Muscle layer of colon (tissue), 2 donors: ENCODE measurements at regions not wholly inside any gene's neighbourhood (a gene's known extent, or its start where the extent isn't known, plus 50 kb on each side); places are given as distances from the start of the nearest gene placed in this dataset.

ENCODE experiments used
- H3K27ac ChIP-seq: one replicate; pipeline ENCODE4 v1.7.0; 2013; ENCODE audit warnings: low read depth, mild to moderate bottlenecking, low read length, moderate library complexity
- H3K27me3 ChIP-seq, 2 donors: one replicate each; pipeline ENCODE4 v1.7.0; 2013; ENCODE audit warnings: low read length in 2 of 2, mild to moderate bottlenecking in 2 of 2; ENCODE audit not compliant: insufficient read depth in 2 of 2, control insufficient read depth in 1 of 2
- H3K36me3 ChIP-seq: one replicate; pipeline ENCODE4 v1.7.0; 2013; ENCODE audit warnings: mild to moderate bottlenecking, low read length; ENCODE audit not compliant: insufficient read depth
- H3K4me1 ChIP-seq: one replicate; pipeline ENCODE4 v1.7.0; 2013; ENCODE audit warnings: mild to moderate bottlenecking, low read length; ENCODE audit not compliant: insufficient read depth
- H3K4me3 ChIP-seq, 2 donors: one replicate each; pipeline ENCODE4 v1.7.0; 2013; ENCODE audit warnings: low read length in 2 of 2, low read depth in 1 of 2, mild to moderate bottlenecking in 1 of 2, moderate library complexity in 1 of 2
- H3K9ac ChIP-seq: one replicate; pipeline ENCODE4 v1.7.0; 2013; ENCODE audit warnings: low read length
- H3K9me3 ChIP-seq: one replicate; pipeline ENCODE4 v1.7.0; 2013; ENCODE audit warnings: mild to moderate bottlenecking, low read length
- donor health status: abdominal sarcoma.
- donor health status: Adenocarcinoma of cecum.

- no peak overlapping the region for H3K9ac ChIP-seq
- H3K27ac ChIP-seq, result no peak overlapping the region
- H3K4me3 ChIP-seq, result no peak overlapping the region
- no peaks in the 10 kb centered on the region for H3K4me1 ChIP-seq
- H3K9me3 ChIP-seq, result no peaks in the 10 kb centered on the region
- H3K36me3 ChIP-seq, result no peaks in the 10 kb centered on the region
- H3K27me3 ChIP-seq, result no peaks in the 10 kb centered on the region
Measured at GRCh38 chr4:104217526-104217925, 277.2 kb downstream of the CXXC4 start.

GRCh38 chr4:104211657-104212056 is 283.0 kb downstream of the CXXC4 start:
- H3K36me3 ChIP-seq, result no peaks in the 10 kb centered on the region
- H3K27me3 ChIP-seq, result no peaks in the 10 kb centered on the region
- H3K9me3 ChIP-seq, result no peaks in the 10 kb centered on the region
- no peak overlapping the region for H3K27ac ChIP-seq
- no peaks in the 10 kb centered on the region for H3K4me1 ChIP-seq
- no peak overlapping the region for H3K9ac ChIP-seq
- H3K4me3 ChIP-seq, result no peak overlapping the region

- Histone ChIP-seq H3K4me3 (no peak overlapping the region), H3K27ac (no peak overlapping the region), H3K36me3 (no peaks in the 10 kb centered on the region), H3K9me3 (no peaks in the 10 kb centered on the region), H3K4me1 (no peaks in the 10 kb centered on the region), H3K27me3 (no peaks in the 10 kb centered on the region), H3K9ac (no peak overlapping the region)
Measured at GRCh38 chr4:104210420-104210819, 284.3 kb downstream of the CXXC4 start.

- Histone ChIP-seq H3K36me3 (no peaks in the 10 kb centered on the region), H3K4me3 (no peak overlapping the region), H3K4me1 (no peaks in the 10 kb centered on the region), H3K9me3 (no peaks in the 10 kb centered on the region), H3K27me3 (no peaks in the 10 kb centered on the region), H3K9ac (no peak overlapping the region), H3K27ac (no peak overlapping the region)
Measured at GRCh38 chr4:104206784-104207183, 287.9 kb downstream of the CXXC4 start.

GRCh38 chr4:104205116-104205515 is 289.6 kb downstream of the CXXC4 start:
- Histone ChIP-seq H3K36me3 (no peaks in the 10 kb centered on the region), H3K9ac (no peak overlapping the region), H3K9me3 (no peaks in the 10 kb centered on the region), H3K27me3 (no peaks in the 10 kb centered on the region), H3K4me1 (no peaks in the 10 kb centered on the region), H3K4me3 (no peak overlapping the region), H3K27ac (no peak overlapping the region)

- Histone ChIP-seq H3K4me1 (peaks cover 3% of the 10 kb centered on the region), H3K9me3 (no peaks in the 10 kb centered on the region), H3K36me3 (no peaks in the 10 kb centered on the region), H3K27me3 (no peaks in the 10 kb centered on the region), H3K4me3 (no peak overlapping the region), H3K9ac (no peak overlapping the region), H3K27ac (no peak overlapping the region)
Measured at GRCh38 chr4:104188301-104188700, 306.4 kb downstream of the CXXC4 start.

GRCh38 chr4:104169437-104169836 is 325.3 kb downstream of the CXXC4 start:
- Histone ChIP-seq H3K9me3 (no peaks in the 10 kb centered on the region), H3K27ac (no peak overlapping the region)

GRCh38 chr4:104166749-104167148 is 327.9 kb downstream of the CXXC4 start:
- no peaks in the 10 kb centered on the region for H3K4me1 ChIP-seq
- no peaks in the 10 kb centered on the region for H3K36me3 ChIP-seq
- H3K27me3 ChIP-seq, result no peaks in the 10 kb centered on the region
- H3K27ac ChIP-seq, result no peak overlapping the region
- no peak overlapping the region for H3K9ac ChIP-seq
- H3K4me3 ChIP-seq, result no peak overlapping the region
- H3K9me3 ChIP-seq, result no peaks in the 10 kb centered on the region

More at GRCh38 chr4:104169437-104169836, 325.3 kb downstream of the CXXC4 start:
- Histone ChIP-seq H3K9ac (no peak overlapping the region), H3K4me1 (no peaks in the 10 kb centered on the region), H3K36me3 (no peaks in the 10 kb centered on the region), H3K27me3 (no peaks in the 10 kb centered on the region), H3K4me3 (no peak overlapping the region)

- Histone ChIP-seq H3K4me3 (no peak overlapping the region), H3K4me1 (no peaks in the 10 kb centered on the region), H3K9ac (no peak overlapping the region), H3K27me3 (no peaks in the 10 kb centered on the region), H3K27ac (no peak overlapping the region), H3K36me3 (no peaks in the 10 kb centered on the region), H3K9me3 (no peaks in the 10 kb centered on the region)
Measured at GRCh38 chr4:104163820-104164219, 330.9 kb downstream of the CXXC4 start.

GRCh38 chr4:104146048-104146447 is 348.6 kb downstream of the CXXC4 start:
- Histone ChIP-seq H3K4me3 (no peak overlapping the region), H3K9me3 (no peaks in the 10 kb centered on the region), H3K4me1 (no peaks in the 10 kb centered on the region), H3K27me3 (no peaks in the 10 kb centered on the region), H3K27ac (no peak overlapping the region), H3K36me3 (no peaks in the 10 kb centered on the region), H3K9ac (no peak overlapping the region)

GRCh38 chr4:104138116-104138515 is 356.6 kb downstream of the CXXC4 start:
- H3K9me3 ChIP-seq, result no peaks in the 10 kb centered on the region
- H3K36me3 ChIP-seq, result no peaks in the 10 kb centered on the region
- H3K9ac ChIP-seq, result no peak overlapping the region
- H3K4me1 ChIP-seq, result no peaks in the 10 kb centered on the region
- H3K27me3 ChIP-seq, result no peaks in the 10 kb centered on the region
- no peak overlapping the region for H3K4me3 ChIP-seq
- no peak overlapping the region for H3K27ac ChIP-seq

GRCh38 chr4:104129243-104129642 is 365.5 kb downstream of the CXXC4 start:
- Histone ChIP-seq H3K36me3 (no peaks in the 10 kb centered on the region), H3K4me3 (no peak overlapping the region), H3K9me3 (no peaks in the 10 kb centered on the region), H3K27ac (no peak overlapping the region), H3K9ac (no peak overlapping the region), H3K4me1 (no peaks in the 10 kb centered on the region), H3K27me3 (no peaks in the 10 kb centered on the region)
